NCI-H69 (cell line): ENCODE measurements at regions not wholly inside any gene's neighbourhood (a gene's known extent, or its start where the extent isn't known, plus 50 kb on each side); places are given as distances from the start of the nearest gene placed in this dataset.
"Not testable (repeated sequence)": the region's sequence is repeated elsewhere in the genome, so short reads cannot be mapped to it uniquely, and the experiment has no call there.

Experiments
- DNase-seq: peaks from one replicate; lab custom pipeline; 2025; lab: John Stamatoyannopoulos, UW

GRCh38 chr12:28689398-28690175 lies 459.5 kb upstream of the FAR2 start:
- no peak for DNase-seq

GRCh38 chr12:28693565-28694219 lies 455.4 kb upstream of the FAR2 start:
- DNase-seq = no peak

GRCh38 chr12:28698553-28698952 lies 450.5 kb upstream of the FAR2 start:
- DNase-seq = no peak

- DNase-seq = no peak
These were observed 450.0 kb upstream of the FAR2 start for GRCh38 chr12:28699029-28699428.

- no peak for DNase-seq
These were observed 448.9 kb upstream of the FAR2 start for GRCh38 chr12:28700161-28700560.

DNA sequence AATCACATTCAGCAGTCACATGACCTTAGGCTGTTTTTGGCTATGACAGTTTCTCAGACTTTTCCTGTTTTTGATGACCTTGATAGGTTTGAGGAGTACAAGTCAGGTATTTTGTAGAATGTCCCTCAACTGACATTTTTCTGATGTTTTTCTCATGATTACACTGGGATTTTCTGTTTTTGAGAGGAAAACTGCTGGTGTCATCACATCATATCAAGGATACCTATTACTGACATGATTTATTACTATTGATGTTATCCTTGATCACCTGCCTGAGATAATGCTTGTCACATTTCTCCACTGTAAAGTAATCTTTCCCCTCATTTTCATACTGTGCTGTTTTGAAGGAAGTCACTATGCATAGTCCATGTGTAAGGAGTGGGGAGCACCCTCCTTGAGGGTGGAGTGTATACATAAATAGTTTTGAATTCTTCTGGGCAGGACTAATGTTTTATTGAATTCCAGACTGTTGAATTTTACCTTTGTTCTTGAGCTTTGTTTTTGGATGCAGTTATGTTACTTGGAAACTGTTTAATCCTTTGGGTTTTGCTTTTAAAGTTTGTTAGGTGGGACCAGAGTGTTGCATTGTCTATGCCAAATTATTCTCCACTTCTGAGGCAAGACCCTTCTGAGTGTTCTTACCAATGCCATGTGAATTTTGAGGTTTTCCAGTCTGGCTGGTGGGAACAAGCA lies 444.5 kb upstream of the FAR2 start:
- no peak for DNase-seq

DNA sequence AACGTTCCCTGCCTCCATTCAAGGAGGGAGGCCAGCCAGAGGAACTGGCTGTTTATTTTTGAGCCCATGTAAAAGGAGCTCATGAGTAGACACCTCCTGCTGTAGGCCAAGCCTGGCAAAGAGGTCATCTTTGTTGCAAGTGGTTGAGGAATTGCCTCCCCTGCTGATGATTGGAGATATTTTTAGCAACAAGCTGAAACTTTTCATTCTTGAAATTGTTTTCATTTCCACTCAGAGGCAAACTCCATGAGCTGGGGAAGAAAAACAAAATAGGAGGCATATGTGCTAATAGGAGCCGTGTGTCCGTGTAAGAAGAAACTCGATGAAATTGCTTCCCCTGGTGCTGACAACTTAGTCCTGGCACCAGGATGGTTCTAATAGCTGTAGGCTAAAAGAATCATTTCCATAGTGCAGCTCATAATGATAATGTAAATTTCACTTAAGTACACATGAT lies 440.1 kb upstream of the FAR2 start:
- no peak for DNase-seq

- no peak for DNase-seq
These were observed 438.9 kb upstream of the FAR2 start for GRCh38 chr12:28709986-28710685.

DNA sequence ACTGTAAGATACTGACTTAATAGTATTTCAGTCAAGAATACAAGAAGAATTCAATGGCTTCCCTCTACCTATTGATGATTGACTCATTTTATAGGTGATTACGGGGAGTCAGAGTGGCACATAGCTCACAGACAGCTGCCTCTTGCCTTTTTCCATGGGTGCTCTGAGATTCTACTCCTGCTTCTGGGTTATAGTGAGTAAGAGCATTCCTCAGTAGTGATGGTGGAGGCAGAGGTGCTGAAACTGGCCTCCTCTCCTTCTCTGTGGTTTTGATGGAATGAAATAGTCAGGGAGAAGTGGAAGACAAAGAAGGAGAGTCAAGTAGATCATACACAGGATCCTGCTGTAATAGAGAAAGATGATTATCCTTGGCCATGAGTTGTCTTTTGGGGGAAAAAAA lies 438.2 kb upstream of the FAR2 start:
- DNase-seq = no peak

DNA sequence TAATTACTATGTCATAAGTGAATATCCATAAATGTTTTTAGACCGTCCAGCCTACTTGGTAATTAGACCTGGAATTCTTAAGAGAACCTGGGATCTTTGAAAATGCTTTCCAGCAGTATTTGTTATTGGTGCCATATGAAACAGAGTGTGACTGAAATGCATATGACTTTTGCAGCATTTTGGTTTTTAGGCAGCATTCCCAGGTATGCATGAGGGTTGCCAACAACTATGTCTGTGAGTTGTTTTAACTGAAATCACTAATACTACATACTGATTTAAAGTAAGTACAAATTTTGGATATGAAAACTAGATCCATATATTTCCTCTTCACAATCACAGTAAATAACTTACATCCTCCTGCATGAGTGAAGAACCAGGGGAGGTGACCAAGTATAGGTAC lies 437.7 kb upstream of the FAR2 start:
- DNase-seq = no peak

DNA sequence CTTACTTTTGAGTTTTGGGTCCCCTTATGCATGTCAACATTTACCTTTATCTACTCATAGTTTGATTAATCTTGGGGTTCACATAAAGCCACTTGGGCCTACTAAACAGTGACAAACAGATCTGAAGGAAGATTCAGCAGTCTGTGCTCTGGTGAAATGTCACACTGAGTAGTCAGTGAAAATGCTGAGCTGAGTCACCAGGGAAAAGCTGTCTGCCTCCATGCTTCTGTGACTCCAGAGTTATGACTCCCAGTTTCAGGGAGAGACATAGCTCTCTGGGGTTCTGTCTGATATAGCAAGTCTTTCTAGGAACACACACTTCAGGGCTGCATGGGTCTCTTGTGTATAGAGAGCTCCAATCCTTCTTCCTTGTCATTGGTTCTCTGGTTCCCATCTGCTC lies 406.3 kb upstream of the FAR2 start:
- DNase-seq = no peak

DNA sequence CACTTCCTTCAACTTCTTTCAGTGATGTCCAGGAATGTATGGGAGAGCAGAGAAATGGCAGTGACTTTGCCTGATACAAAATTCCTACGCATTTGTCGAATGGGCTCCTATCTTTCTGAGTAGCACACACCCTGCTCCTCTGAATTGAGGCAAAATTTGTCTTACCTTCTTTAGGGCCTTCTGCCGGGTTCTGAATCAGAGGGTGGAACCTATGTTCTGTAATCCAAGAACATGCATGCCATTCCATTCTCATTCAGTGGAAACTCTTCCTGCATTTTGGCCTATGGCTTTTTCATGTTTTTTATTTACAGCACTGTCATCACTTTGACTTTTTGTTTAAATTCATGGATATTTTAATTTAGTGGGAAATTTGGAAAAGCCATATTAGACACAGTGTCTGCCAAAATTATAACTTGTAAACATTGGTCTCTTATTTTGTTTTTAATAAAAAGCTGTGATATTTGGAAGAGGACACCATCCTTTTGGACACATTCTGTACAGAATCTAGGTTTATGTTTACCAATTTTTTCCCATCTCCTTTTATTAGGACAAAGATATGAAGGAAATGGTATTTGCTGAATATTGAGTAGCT lies 402.2 kb upstream of the FAR2 start:
- no peak for DNase-seq

DNA sequence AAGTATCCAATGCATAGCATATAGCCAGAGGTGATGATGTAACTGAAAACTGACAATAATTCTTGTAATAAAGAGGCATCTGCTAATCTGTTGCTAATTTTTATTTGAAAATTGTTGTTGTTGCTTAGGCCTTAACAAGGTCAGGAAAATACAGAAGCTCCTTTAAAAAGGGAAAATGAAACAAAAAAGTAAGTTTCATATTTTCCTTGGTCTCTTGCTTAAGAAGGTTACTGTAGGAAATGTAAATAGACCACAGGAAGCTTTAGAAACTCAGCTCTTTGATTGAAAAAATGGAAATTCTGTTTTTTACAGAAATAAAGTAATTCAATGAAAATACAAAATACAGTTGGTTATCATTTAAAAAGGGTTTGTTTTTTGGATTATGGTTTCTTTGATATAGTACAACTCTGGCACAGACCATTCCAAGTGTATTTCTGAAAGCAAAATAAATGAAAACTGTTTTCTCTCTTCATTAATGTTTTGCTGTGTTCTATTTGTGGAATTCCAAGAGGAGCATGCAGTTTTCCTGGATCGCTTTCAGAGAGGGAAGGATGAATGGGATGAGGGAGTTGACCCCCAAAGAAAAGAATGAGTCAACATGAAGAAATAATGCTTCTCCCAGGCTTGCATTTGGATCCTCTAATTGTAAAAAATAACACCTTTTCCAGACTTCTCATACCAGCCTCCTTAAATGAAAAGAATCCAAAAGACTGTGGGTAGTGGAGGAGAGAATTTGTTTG lies 398.0 kb upstream of the FAR2 start:
- DNase-seq = no peak

DNA sequence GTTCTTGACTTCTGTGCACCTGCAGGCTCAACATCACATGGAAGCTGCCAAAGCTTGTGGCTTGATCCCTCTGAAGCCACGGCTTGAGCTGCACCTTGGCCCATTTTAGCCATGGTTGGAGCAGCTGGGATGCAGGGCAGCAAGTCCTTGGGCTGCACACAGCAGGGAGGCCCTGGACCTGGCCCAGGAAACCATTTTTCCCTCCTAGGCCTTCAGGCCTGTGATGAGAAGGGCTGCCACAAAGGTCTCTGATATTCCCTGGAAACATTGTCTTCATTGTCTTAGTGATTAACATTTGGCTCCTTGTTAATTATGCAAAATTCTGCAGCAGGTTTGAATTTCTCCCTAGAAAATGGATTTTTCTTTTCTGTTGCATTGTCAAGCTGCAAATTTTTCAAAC lies 394.1 kb upstream of the FAR2 start:
- no peak for DNase-seq

DNA sequence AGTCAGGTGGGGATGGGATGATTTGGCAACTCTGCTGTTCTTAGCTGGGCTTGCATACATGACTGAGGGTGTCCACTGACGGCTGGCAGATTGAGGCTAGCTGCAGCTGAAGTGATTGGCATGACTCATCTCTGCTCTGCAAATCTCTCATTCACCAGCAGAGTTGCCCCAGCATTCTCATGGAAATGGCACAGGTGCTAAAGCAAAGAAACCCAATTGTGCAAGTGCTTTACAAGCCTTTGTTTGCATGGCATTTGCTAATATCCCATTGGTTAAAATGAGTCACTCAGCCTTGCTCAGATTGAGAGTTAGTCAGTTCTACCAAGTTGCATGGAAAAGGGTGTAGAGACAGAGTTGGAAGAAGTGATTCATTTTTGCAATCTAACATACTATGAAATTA lies 389.7 kb upstream of the FAR2 start:
- DNase-seq = no peak

DNA sequence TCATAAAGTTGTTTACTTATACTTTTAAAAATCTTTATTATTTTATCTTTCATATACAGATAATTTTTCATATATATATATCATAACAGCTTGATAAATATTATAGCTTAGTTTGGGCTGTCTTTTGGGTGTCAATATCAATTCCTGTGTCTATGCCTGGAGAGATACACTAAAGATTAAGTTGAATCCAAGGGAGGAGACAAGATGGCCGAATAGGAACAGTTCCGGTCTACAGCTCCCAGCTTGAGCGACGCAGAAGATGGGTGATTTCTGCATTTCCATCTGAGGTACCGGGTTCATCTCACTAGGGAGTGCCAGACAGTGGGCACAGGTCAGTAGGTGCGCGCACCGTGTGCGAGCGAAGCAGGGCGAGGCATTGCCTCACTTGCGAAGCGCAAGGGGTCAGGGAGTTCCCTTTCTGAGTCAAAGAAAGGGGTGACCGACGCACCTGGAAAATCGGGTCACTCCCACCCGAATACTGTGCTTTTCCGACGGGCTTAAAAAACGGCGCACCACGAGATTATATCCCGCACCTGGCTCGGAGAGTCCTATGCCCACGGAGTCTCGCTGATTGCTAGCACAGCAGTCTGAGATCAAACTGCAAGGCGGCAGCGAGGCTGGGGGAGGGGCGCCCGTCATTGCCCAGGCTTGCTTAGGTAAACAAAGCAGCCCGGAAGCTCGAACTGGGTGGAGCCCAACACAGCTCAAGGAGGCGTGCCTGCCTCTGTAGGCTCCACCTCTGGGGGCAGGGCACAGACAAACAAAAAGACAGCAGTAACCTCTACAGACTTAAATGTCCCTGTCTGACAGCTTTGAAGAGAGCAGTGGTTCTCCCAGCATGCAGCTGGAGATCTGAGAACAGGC lies 388.8 kb upstream of the FAR2 start:
- not testable (repeated sequence) for DNase-seq

DNA sequence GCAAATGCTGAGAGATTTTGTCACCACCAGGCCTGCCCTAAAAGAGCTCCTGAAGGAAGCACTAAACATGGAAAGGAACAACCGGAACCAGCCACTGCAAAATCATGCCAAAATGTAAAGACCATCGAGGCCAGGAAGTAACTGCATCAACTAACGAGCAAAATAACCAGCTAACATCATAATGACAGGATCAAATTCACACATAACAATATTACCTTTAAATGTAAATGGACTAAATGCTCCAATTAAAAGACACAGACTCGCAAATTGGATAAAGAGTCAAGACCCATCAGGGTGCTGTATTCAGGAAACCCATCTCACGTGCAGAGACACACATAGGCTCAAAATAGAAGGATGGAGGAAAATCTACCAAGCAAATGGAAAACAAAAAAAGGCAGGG lies 387.2 kb upstream of the FAR2 start:
- not testable (repeated sequence) for DNase-seq

DNA sequence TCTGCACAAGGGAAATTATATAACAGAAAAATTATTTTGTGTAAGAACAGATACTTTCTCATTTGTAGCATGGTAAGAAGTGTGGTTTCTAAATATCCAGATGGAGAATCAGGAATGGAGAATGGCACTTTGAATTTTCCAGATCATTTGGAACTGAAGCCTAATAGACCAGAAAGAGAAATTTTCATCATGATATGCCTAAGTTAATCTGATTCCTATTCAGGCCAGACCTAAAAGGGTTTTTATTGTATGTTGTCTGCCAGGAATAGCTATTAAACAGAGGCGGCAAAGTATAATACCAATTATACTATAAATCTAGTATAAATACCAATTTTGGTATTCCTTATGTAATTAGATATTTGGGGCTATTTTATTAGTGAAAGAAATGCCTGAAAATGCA lies 382.7 kb upstream of the FAR2 start:
- DNase-seq = no peak

DNA sequence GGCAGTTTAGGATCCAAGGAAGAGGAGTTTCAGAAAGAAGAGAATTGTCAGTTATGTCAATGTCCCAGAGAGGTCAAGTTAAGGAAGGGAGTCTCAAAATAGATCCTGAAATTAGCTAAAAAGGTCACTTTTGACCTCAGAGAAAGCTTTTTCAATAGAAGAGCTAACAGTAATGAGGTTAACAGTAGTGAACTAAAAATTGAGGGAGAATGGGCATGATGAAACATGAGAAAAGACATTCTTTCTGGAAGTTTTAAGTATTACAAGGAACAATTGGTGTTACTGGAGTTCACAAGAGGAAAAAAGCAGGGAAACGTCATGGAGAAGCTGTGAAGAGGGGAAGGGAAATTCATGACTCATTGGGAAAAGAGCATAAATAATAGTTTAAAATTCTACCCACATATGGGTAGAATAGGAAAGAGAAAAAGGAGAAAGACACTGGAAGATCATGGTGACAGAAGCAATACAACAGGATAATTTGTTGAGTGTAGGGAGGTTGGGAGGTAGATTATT lies 381.2 kb upstream of the FAR2 start:
- no peak for DNase-seq

GRCh38 chr12:28770322-28770721 lies 378.8 kb upstream of the FAR2 start:
- no peak for DNase-seq
